ENCODE measurements at regions not wholly inside any gene's neighbourhood (a gene's known extent, or its start where the extent isn't known, plus 50 kb on each side); places are given as distances from the start of the nearest gene placed in this dataset.

- TF ChIP-seq ATF6 (CRISPR knock-in tag; IDR thresholded peaks at IDR 0.05) (no peak), ZNF416 (CRISPR knock-in tag; IDR thresholded peaks at IDR 0.05) (no peak), CTCF (IDR thresholded peaks at IDR 0.05) (no peak), USF2 (CRISPR knock-in tag; IDR thresholded peaks at IDR 0.05) (no peak), ZNF423 (CRISPR knock-in tag; IDR thresholded peaks at IDR 0.05) (no peak)
These were observed 356.4 kb downstream of the NR2F1-AS1 start for GRCh38 chr5:93224624-93225023.
